T-helper 1 cell treated with Interleukin-12 subunit alpha and Interleukin-12 subunit beta and Interleukin-4 antibody, amounts not matched to agents 30 μg/mL and 1 μg/mL, for 36 hours (primary cell): ENCODE measurements at regions not wholly inside any gene's neighbourhood (a gene's known extent, or its start where the extent isn't known, plus 50 kb on each side); places are given as distances from the start of the nearest gene placed in this dataset.

Source experiments
- H3K27ac Mint-ChIP-seq: one replicate; pipeline ENCODE4 v1.8.0; 2021; ENCODE audit warnings: mild to moderate bottlenecking, mixed read lengths
- H3K27me3 Mint-ChIP-seq: one replicate; pipeline ENCODE4 v1.8.0; 2021; ENCODE audit warnings: low read depth, mixed read lengths
- H3K36me3 Mint-ChIP-seq: one replicate; pipeline ENCODE4 v1.8.0; 2021; ENCODE audit warnings: low read depth, mixed read lengths
- H3K4me1 Mint-ChIP-seq: one replicate; pipeline ENCODE4 v1.8.0; 2021; ENCODE audit warnings: low read depth, mixed read lengths
- H3K4me3 Mint-ChIP-seq: one replicate; pipeline ENCODE4 v1.8.0; 2021; ENCODE audit warnings: mild to moderate bottlenecking, moderate library complexity, mixed read lengths
- H3K9me3 Mint-ChIP-seq: one replicate; pipeline ENCODE4 v1.8.0; 2021; ENCODE audit warnings: mixed read lengths

DNA sequence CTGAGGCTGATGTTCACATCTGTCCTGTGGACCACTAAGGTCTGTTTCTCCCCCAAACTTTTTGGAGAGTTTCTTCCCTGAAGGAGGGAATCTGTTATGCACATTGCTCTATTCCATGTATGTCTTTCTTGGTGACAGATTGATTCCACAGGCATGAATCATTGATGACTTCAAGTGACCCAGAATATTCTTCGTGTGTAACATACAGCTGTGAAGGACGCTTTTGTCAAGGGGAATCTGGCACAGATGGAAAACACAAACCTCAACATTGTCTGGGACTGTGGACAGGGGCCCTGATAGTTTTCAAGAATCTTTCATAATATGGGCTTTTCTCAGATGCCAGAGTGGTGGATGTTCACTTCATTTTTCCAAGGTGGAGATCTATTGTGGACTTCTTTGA is 223.1 kb upstream of the MAF start:
- Mint-ChIP-seq H3K4me3 (no peak overlapping the region), H3K27me3 (peaks cover 11% of the 10 kb centered on the region), H3K4me1 (no peaks in the 10 kb centered on the region), H3K36me3 (no peaks in the 10 kb centered on the region), H3K27ac (no peak overlapping the region), H3K9me3 (peaks cover 3% of the 10 kb centered on the region)

DNA sequence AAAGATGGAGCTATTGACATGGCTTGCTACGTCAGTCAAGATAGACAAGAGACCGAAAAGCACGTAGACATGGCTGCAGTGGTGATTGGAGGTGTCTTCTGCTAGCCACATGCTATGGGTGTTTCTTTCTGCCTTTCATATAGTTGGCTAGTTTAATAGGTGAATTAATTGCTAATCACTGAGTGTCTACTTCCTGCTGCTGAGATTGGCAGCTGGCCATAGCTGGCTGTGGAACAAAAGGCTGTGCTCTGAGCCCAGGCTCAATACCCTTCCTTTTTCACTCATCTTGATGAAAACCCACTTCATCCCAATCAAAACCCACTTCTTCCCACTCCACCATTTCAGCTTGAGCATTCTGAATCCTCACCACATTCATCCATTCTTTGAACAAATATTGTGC is 221.4 kb upstream of the MAF start:
- Mint-ChIP-seq H3K4me1 (no peaks in the 10 kb centered on the region), H3K27ac (no peak overlapping the region), H3K27me3 (peaks cover 10% of the 10 kb centered on the region), H3K9me3 (peaks cover 3% of the 10 kb centered on the region), H3K4me3 (no peak overlapping the region), H3K36me3 (no peaks in the 10 kb centered on the region)

DNA sequence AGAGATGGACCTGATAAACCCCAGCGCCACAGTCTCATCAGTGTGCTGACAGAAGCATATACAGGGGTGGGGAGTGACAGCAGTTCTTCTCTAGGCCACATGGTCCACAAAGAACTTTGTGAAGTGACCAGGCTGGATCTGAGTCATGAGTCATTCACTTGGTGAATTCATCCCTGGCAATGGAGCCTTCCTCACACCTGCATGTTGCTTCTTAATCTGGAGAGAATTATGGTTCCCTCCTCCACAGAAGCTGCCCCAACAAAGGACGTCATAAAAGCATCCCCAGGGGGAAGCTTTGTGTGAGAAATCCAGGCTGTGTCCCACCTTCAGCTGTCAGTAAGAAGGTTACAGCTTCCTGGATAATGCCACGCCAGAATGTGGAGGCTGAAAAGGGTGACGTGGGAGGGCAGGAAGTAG is 215.6 kb upstream of the MAF start:
- H3K27me3 Mint-ChIP-seq, result peaks cover 9% of the 10 kb centered on the region
- H3K4me3 Mint-ChIP-seq, result no peak overlapping the region
- H3K27ac Mint-ChIP-seq, result no peak overlapping the region
- H3K4me1 Mint-ChIP-seq, result no peaks in the 10 kb centered on the region
- H3K9me3 Mint-ChIP-seq, result peaks cover 3% of the 10 kb centered on the region
- no peaks in the 10 kb centered on the region for H3K36me3 Mint-ChIP-seq

DNA sequence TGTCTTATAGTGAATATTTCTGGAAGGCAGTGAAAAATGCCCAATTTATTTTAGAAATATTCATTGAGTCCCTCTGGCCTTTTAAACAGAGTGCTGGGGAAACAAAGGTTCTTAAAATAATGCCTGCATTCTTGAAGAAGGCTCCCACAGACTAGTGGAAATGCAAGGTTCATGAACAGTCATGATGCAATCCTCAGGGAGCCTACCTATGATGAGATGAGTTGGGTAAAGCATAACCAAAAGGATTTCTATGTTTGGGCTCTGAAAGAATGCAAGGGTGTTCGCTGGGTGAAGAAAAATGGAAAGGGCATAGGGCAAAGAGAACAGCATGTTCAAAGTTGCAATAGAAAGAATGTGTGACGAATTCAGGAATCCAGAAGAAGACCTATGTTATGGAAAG is 214.5 kb upstream of the MAF start:
- no peaks in the 10 kb centered on the region for H3K9me3 Mint-ChIP-seq
- no peak overlapping the region for H3K27ac Mint-ChIP-seq
- H3K36me3 Mint-ChIP-seq, result no peaks in the 10 kb centered on the region
- peaks cover 9% of the 10 kb centered on the region for H3K27me3 Mint-ChIP-seq
- no peaks in the 10 kb centered on the region for H3K4me1 Mint-ChIP-seq
- no peak overlapping the region for H3K4me3 Mint-ChIP-seq

DNA sequence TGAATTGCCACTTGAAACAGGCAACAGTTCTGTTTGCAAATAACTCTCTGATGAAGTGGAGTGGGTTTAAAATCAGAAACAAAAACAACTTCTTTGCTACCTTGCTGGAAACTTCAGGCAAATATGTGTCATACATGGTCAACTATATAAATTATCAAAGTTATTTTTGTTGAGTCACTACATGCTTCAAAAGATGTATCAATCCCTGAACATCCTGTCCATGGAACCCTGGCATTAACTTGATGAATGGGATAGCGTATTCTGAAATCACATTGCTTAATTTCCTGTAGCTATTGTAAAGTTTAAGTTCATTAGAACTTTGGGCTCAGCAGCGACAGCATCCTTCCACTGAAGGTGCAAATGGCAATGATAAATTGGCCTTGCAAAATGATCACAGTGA is 213.6 kb upstream of the MAF start:
- no peaks in the 10 kb centered on the region for H3K36me3 Mint-ChIP-seq
- no peak overlapping the region for H3K4me3 Mint-ChIP-seq
- H3K27ac Mint-ChIP-seq, result no peak overlapping the region
- peaks cover 4% of the 10 kb centered on the region for H3K9me3 Mint-ChIP-seq
- peaks cover 13% of the 10 kb centered on the region for H3K27me3 Mint-ChIP-seq
- no peaks in the 10 kb centered on the region for H3K4me1 Mint-ChIP-seq

DNA sequence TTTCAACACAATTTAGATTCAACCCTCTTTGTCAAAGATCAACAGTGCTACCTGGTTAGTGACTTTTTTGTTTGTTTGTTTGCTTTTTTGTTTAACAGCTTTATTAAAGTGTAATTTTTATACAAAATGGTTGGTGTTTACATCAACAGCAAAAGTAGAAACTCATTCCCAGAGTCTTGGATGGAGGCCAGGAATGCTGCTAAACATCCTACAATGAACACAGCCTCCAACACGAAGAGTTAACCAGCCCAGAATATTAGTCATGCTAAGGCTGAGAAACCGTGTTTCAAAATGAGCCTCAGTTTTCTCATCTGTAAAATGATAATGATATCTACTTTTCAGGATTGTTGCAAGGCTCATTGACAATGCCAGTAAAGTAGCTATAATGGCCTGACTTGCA is 211.0 kb upstream of the MAF start:
- no peaks in the 10 kb centered on the region for H3K36me3 Mint-ChIP-seq
- H3K27ac Mint-ChIP-seq, result no peak overlapping the region
- peaks cover 25% of the 10 kb centered on the region for H3K27me3 Mint-ChIP-seq
- H3K4me1 Mint-ChIP-seq, result no peaks in the 10 kb centered on the region
- H3K9me3 Mint-ChIP-seq, result peaks cover 12% of the 10 kb centered on the region
- H3K4me3 Mint-ChIP-seq, result no peak overlapping the region

GRCh38 chr16:79810449-79811189 is 210.1 kb upstream of the MAF start:
- Mint-ChIP-seq H3K4me1 (no peaks in the 10 kb centered on the region), H3K4me3 (no peak overlapping the region), H3K36me3 (no peaks in the 10 kb centered on the region), H3K27ac (no peak overlapping the region), H3K9me3 (peaks cover 12% of the 10 kb centered on the region), H3K27me3 (peaks cover 25% of the 10 kb centered on the region)

- no peaks in the 10 kb centered on the region for H3K36me3 Mint-ChIP-seq
- peaks cover 20% of the 10 kb centered on the region for H3K27me3 Mint-ChIP-seq
- H3K4me3 Mint-ChIP-seq, result no peak overlapping the region
- H3K9me3 Mint-ChIP-seq, result peaks cover 12% of the 10 kb centered on the region
- no peaks in the 10 kb centered on the region for H3K4me1 Mint-ChIP-seq
- H3K27ac Mint-ChIP-seq, result no peak overlapping the region
These were observed 208.8 kb upstream of the MAF start for GRCh38 chr16:79809376-79809775.

- Mint-ChIP-seq H3K4me1 (no peaks in the 10 kb centered on the region), H3K36me3 (no peaks in the 10 kb centered on the region), H3K9me3 (peaks cover 12% of the 10 kb centered on the region), H3K4me3 (no peak overlapping the region), H3K27ac (no peak overlapping the region), H3K27me3 (peaks cover 20% of the 10 kb centered on the region)
These were observed 208.2 kb upstream of the MAF start for GRCh38 chr16:79808731-79809130.

- Mint-ChIP-seq H3K4me3 (no peak overlapping the region), H3K27me3 (peaks cover 20% of the 10 kb centered on the region), H3K4me1 (no peaks in the 10 kb centered on the region), H3K36me3 (no peaks in the 10 kb centered on the region), H3K27ac (no peak overlapping the region), H3K9me3 (peaks cover 12% of the 10 kb centered on the region)
These were observed 206.2 kb upstream of the MAF start for GRCh38 chr16:79806757-79807156.

- Mint-ChIP-seq H3K4me1 (no peaks in the 10 kb centered on the region), H3K27ac (no peak overlapping the region), H3K4me3 (no peak overlapping the region), H3K27me3 (peaks cover 20% of the 10 kb centered on the region), H3K9me3 (peaks cover 12% of the 10 kb centered on the region), H3K36me3 (no peaks in the 10 kb centered on the region)
These were observed 205.1 kb upstream of the MAF start for GRCh38 chr16:79805621-79806020.

GRCh38 chr16:79801646-79802045 is 201.1 kb upstream of the MAF start:
- H3K4me3 Mint-ChIP-seq, result no peak overlapping the region
- H3K9me3 Mint-ChIP-seq, result no peaks in the 10 kb centered on the region
- no peak overlapping the region for H3K27ac Mint-ChIP-seq
- H3K36me3 Mint-ChIP-seq, result no peaks in the 10 kb centered on the region
- no peaks in the 10 kb centered on the region for H3K4me1 Mint-ChIP-seq
- peaks cover 5% of the 10 kb centered on the region for H3K27me3 Mint-ChIP-seq

DNA sequence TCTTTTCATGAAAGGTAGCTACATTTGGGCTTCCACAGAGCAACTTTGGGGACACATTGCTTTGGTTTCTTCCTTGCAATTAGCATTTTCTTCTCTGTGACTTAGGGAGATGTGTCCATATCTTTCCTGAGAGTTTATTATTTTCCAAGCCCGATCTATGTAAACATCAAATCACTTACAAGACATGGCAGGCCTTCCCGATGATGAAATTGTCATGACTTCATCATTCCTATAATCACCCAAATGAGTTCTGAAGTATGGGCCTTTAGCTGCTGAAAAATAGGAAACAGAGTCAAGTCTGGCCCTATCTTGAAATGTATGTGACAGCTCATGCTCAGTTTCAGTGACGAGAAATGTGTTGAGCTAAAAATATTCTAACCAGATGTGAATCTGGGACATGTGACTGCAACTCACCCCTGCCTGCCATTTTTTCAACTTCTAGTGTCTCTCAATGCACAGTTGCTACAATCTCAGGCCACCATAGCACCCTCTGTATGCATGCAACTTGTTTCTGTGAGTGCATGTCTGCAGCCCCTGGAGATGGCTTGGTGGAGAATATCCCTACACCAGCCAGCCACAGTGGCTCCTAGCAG is 199.6 kb upstream of the MAF start:
- H3K4me3 Mint-ChIP-seq, result no peak overlapping the region
- H3K27me3 Mint-ChIP-seq, result no peaks in the 10 kb centered on the region
- no peaks in the 10 kb centered on the region for H3K4me1 Mint-ChIP-seq
- H3K36me3 Mint-ChIP-seq, result no peaks in the 10 kb centered on the region
- H3K9me3 Mint-ChIP-seq, result no peaks in the 10 kb centered on the region
- H3K27ac Mint-ChIP-seq, result no peak overlapping the region

DNA sequence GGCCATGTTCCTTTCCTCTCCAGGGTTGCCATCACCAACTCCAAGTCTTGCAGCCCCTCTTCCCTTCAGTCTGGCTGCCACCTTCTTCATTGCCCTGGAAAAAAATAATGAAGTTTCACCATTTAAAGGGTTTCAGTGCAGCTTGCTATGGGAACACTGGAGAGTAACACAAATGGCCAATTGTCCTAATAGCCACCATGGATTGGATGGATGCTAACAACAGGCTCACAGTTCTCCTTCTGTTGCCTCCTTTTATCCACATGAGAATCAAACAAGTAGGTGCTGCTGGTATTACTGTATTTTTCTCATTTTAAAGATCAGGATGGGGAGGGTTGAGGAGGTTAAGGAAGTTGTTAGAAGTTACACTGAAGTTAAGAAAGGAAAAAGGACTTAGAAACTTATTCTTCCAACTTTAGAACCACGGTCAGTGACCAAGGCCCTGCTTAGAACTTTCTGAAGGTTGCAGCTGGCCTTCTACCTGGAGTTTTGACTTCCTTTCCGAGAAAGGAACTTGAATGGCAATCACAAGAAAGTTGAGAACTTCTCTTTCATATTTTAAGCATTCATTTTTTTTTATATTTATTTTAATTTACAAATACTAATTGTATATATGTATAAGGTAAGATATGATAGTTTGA is 198.0 kb upstream of the MAF start:
- Mint-ChIP-seq H3K4me3 (no peak overlapping the region), H3K9me3 (no peaks in the 10 kb centered on the region)

GRCh38 chr16:79797486-79797885 is 196.9 kb upstream of the MAF start:
- Mint-ChIP-seq H3K9me3 (no peaks in the 10 kb centered on the region), H3K27ac (no peak overlapping the region), H3K27me3 (no peaks in the 10 kb centered on the region), H3K4me1 (no peaks in the 10 kb centered on the region), H3K4me3 (no peak overlapping the region), H3K36me3 (no peaks in the 10 kb centered on the region)

More for the DNA sequence above, 198.0 kb upstream of the MAF start:
- no peaks in the 10 kb centered on the region for H3K36me3 Mint-ChIP-seq
- no peaks in the 10 kb centered on the region for H3K4me1 Mint-ChIP-seq
- H3K27ac Mint-ChIP-seq, result no peak overlapping the region
- no peaks in the 10 kb centered on the region for H3K27me3 Mint-ChIP-seq
